ENCODE measurements at regions not wholly inside any gene's neighbourhood (a gene's known extent, or its start where the extent isn't known, plus 50 kb on each side); places are given as distances from the start of the nearest gene placed in this dataset.

DNA sequence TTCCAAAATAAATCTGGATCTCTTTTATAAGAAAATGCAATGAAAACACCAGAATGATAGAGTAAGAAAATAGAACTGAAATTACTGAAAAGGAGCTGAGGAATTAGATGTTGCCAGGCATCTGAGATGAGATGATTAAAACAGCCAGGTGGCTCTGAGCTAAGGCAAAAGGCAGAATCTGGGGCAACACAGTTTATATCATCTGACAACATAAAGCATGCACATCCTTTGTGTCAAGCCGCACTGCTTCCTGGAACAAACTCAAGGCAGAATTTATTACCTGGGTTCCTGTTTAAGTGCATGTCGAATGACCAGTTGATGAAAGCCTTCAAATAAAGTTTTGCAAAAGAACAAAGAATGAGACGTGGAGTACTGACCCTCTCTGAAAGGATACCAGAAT is 247.0 kb downstream of the SNX10 start:
- H3K27me3 ChIP-seq (replicated peaks; ENCODE audit: insufficient read depth), result no peaks in the 10 kb centered on the region
- intact Hi-C loops (cut with DNase I), result no loop called here
- H3K27ac ChIP-seq, result no peak overlapping the region

GRCh38 chr7:26543340-26543739 is 251.7 kb downstream of the SNX10 start:
- DNase-seq (ENCODE audit: low spot score), result no peak

More for the DNA sequence above, 247.0 kb downstream of the SNX10 start:
- Histone ChIP-seq H3K4me1 (replicated peaks) (peaks cover 8% of the 10 kb centered on the region), H3K4me3 (no peak overlapping the region), H3K36me3 (no peaks in the 10 kb centered on the region), H3K9me3 (no peaks in the 10 kb centered on the region)
- no peak for TF ChIP-seq POLR2A (IDR thresholded peaks at IDR 0.05)
- TF ChIP-seq POLR2AphosphoS5 (IDR thresholded peaks at IDR 0.05), result no peak
- TF ChIP-seq CTCF (IDR thresholded peaks at IDR 0.05), result no peak
- DNase-seq (ENCODE audit: low spot score), result no peak
- 25% methylated on average over 3 of the region's 3 CpGs for WGBS

GRCh38 chr7:26543951-26544350 is 252.3 kb downstream of the SNX10 start:
- Histone ChIP-seq H3K27me3 (replicated peaks; ENCODE audit: insufficient read depth) (no peaks in the 10 kb centered on the region), H3K9me3 (no peaks in the 10 kb centered on the region), H3K4me3 (no peak overlapping the region), H3K36me3 (no peaks in the 10 kb centered on the region), H3K27ac (no peak overlapping the region), H3K4me1 (replicated peaks) (no peaks in the 10 kb centered on the region)
- 68% methylated on average over 11 of the region's 11 CpGs for WGBS
- TF ChIP-seq POLR2A (IDR thresholded peaks at IDR 0.05), result no peak
- TF ChIP-seq POLR2AphosphoS5 (IDR thresholded peaks at IDR 0.05), result no peak
- TF ChIP-seq CTCF (IDR thresholded peaks at IDR 0.05), result no peak
- intact Hi-C loops (cut with DNase I), result no loop called here
- no peak for DNase-seq (ENCODE audit: low spot score)

More at GRCh38 chr7:26543340-26543739, 251.7 kb downstream of the SNX10 start:
- intact Hi-C loops (cut with DNase I), result no loop called here
- 69% methylated on average over 10 of the region's 10 CpGs for WGBS
- H3K9me3 ChIP-seq, result no peaks in the 10 kb centered on the region
- H3K27ac ChIP-seq, result no peak overlapping the region
- H3K27me3 ChIP-seq (replicated peaks; ENCODE audit: insufficient read depth), result no peaks in the 10 kb centered on the region
- no peaks in the 10 kb centered on the region for H3K36me3 ChIP-seq
- H3K4me3 ChIP-seq, result no peak overlapping the region
- no peaks in the 10 kb centered on the region for H3K4me1 ChIP-seq (replicated peaks)
- TF ChIP-seq POLR2A (IDR thresholded peaks at IDR 0.05) (no peak), CTCF (IDR thresholded peaks at IDR 0.05) (no peak), POLR2AphosphoS5 (IDR thresholded peaks at IDR 0.05) (no peak)

DNA sequence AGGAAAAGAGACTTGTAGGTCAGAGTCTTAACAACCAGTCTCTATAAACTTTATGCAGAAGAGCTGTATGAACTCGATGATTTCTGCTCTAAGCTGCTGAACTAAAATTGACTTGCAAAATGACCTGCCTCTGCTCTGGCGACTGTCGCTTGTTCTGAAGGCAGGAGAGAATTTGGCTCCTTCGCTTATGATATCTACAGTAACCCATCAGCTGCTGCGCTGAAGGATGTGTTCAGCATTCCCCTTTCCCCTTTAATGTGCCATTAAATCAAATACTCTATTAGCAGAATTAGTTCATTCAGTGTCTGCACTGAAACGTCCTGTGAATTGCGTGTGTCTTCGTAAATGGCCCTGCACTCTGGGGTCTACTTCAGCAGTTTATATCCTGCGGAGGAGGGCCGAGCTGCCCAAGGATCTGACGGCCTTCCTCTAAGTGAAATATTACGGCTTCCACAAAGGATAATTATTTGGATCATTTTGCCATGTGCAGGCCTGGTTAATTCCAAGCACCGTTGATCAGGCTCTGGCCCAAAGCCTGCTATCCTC is 254.9 kb downstream of the SNX10 start:
- TF ChIP-seq POLR2AphosphoS5 (IDR thresholded peaks at IDR 0.05) (no peak), POLR2A (IDR thresholded peaks at IDR 0.05) (no peak), CTCF (IDR thresholded peaks at IDR 0.05) (no peak)
- H3K27ac ChIP-seq, result no peak overlapping the region
- H3K36me3 ChIP-seq, result no peaks in the 10 kb centered on the region
- no peaks in the 10 kb centered on the region for H3K4me1 ChIP-seq (replicated peaks)
- no peak for DNase-seq (ENCODE audit: low spot score)
- H3K9me3 ChIP-seq, result no peaks in the 10 kb centered on the region
- WGBS, result 81% methylated on average over 13 of the region's 13 CpGs
- no peaks in the 10 kb centered on the region for H3K27me3 ChIP-seq (replicated peaks; ENCODE audit: insufficient read depth)
- no peak overlapping the region for H3K4me3 ChIP-seq
- intact Hi-C loops (cut with DNase I), result no loop called here

- 80% methylated on average over 3 of the region's 3 CpGs for WGBS
- no peak for TF ChIP-seq CTCF (IDR thresholded peaks at IDR 0.05)
- TF ChIP-seq POLR2AphosphoS5 (IDR thresholded peaks at IDR 0.05), result no peak
- TF ChIP-seq POLR2A (IDR thresholded peaks at IDR 0.05), result no peak
- Histone ChIP-seq H3K36me3 (no peaks in the 10 kb centered on the region), H3K27ac (no peak overlapping the region), H3K4me1 (replicated peaks) (no peaks in the 10 kb centered on the region), H3K9me3 (no peaks in the 10 kb centered on the region), H3K27me3 (replicated peaks; ENCODE audit: insufficient read depth) (no peaks in the 10 kb centered on the region), H3K4me3 (no peak overlapping the region)
- intact Hi-C loops (cut with DNase I), result no loop called here
- no peak for DNase-seq (ENCODE audit: low spot score)
Measured at GRCh38 chr7:26547156-26547555, 255.5 kb downstream of the SNX10 start.

All from prostate gland (tissue), 2 donors.